ENCODE measurements at regions not wholly inside any gene's neighbourhood (a gene's known extent, or its start where the extent isn't known, plus 50 kb on each side); places are given as distances from the start of the nearest gene placed in this dataset.
"Not testable (repeated sequence)": the region's sequence is repeated elsewhere in the genome, so short reads cannot be mapped to it uniquely, and the experiment has no call there.

GRCh38 chr7:81437160-81437559, 332.7 kb downstream of the HGF start:
- H3K27me3 ChIP-seq (ENCODE audit: control insufficient read depth in 3 of 3, insufficient read depth in 3 of 3, low read length in 3 of 3); H3K4me3 ChIP-seq (ENCODE audit: low read depth in 1 of 3, low read length in 3 of 3); DNase-seq; H3K4me1 ChIP-seq (ENCODE audit: control insufficient read depth in 3 of 3, insufficient read depth in 2 of 3, low read depth in 1 of 3, low read length in 2 of 3); H3K36me3 ChIP-seq (ENCODE audit: control insufficient read depth in 3 of 3, insufficient read depth in 2 of 3, low read depth in 1 of 3, low read length in 3 of 3); H3K9me3 ChIP-seq (ENCODE audit: control insufficient read depth in 2 of 2, insufficient read depth in 1 of 2, low read depth in 1 of 2, low read length in 1 of 2); FAIRE-seq; H3K27ac ChIP-seq (ENCODE audit: low read depth in 1 of 3, low read length in 2 of 3): not testable (repeated sequence)
- WGBS, 3 donors = 96 to 98% (median 96%) methylated on average over 19 to 29 of the region's 29 CpGs

GRCh38 chr7:81433692-81434331, 336.0 kb downstream of the HGF start:
- H3K36me3 ChIP-seq (ENCODE audit: control insufficient read depth in 3 of 3, insufficient read depth in 2 of 3, low read depth in 1 of 3, low read length in 3 of 3) = no peaks in the 10 kb centered on the region
- WGBS, 3 donors = 75 to 80% (median 77%) methylated on average over 3 of the region's 3 CpGs
- DNase-seq = no peak
- FAIRE-seq = no peak
- H3K27me3 ChIP-seq (ENCODE audit: control insufficient read depth in 3 of 3, insufficient read depth in 3 of 3, low read length in 3 of 3) = no peaks in the 10 kb centered on the region
- H3K27ac ChIP-seq (ENCODE audit: low read depth in 1 of 3, low read length in 2 of 3) = no peak overlapping the region
- no peaks in the 10 kb centered on the region for H3K9me3 ChIP-seq (ENCODE audit: control insufficient read depth in 2 of 2, insufficient read depth in 1 of 2, low read depth in 1 of 2, low read length in 1 of 2)
- H3K4me1 ChIP-seq (ENCODE audit: control insufficient read depth in 3 of 3, insufficient read depth in 2 of 3, low read depth in 1 of 3, low read length in 2 of 3) = no peaks in the 10 kb centered on the region
- H3K4me3 ChIP-seq (ENCODE audit: low read depth in 1 of 3, low read length in 3 of 3) = no peak overlapping the region

GRCh38 chr7:81433206-81433605, 336.6 kb downstream of the HGF start:
- no peak for FAIRE-seq
- DNase-seq = no peak
- H3K27me3 ChIP-seq (ENCODE audit: control insufficient read depth in 3 of 3, insufficient read depth in 3 of 3, low read length in 3 of 3) = no peaks in the 10 kb centered on the region
- H3K4me1 ChIP-seq (ENCODE audit: control insufficient read depth in 3 of 3, insufficient read depth in 2 of 3, low read depth in 1 of 3, low read length in 2 of 3) = no peaks in the 10 kb centered on the region
- 79 to 93% (median 88%) methylated on average over 1 of the region's 1 CpG for WGBS, 3 donors
- no peak overlapping the region for H3K4me3 ChIP-seq (ENCODE audit: low read depth in 1 of 3, low read length in 3 of 3)
- H3K36me3 ChIP-seq (ENCODE audit: control insufficient read depth in 3 of 3, insufficient read depth in 2 of 3, low read depth in 1 of 3, low read length in 3 of 3) = no peaks in the 10 kb centered on the region
- no peaks in the 10 kb centered on the region for H3K9me3 ChIP-seq (ENCODE audit: control insufficient read depth in 2 of 2, insufficient read depth in 1 of 2, low read depth in 1 of 2, low read length in 1 of 2)
- no peak overlapping the region for H3K27ac ChIP-seq (ENCODE audit: low read depth in 1 of 3, low read length in 2 of 3)

GRCh38 chr7:81430761-81431160, 339.1 kb downstream of the HGF start:
- Histone ChIP-seq H3K36me3 (ENCODE audit: control insufficient read depth in 3 of 3, insufficient read depth in 2 of 3, low read depth in 1 of 3, low read length in 3 of 3) (no peaks in the 10 kb centered on the region), H3K27ac (ENCODE audit: low read depth in 1 of 3, low read length in 2 of 3) (no peak overlapping the region), H3K9me3 (ENCODE audit: control insufficient read depth in 2 of 2, insufficient read depth in 1 of 2, low read depth in 1 of 2, low read length in 1 of 2) (no peaks in the 10 kb centered on the region), H3K4me3 (ENCODE audit: low read depth in 1 of 3, low read length in 3 of 3) (no peak overlapping the region), H3K27me3 (ENCODE audit: control insufficient read depth in 3 of 3, insufficient read depth in 3 of 3, low read length in 3 of 3) (no peaks in the 10 kb centered on the region), H3K4me1 (ENCODE audit: control insufficient read depth in 3 of 3, insufficient read depth in 2 of 3, low read depth in 1 of 3, low read length in 2 of 3) (no peaks in the 10 kb centered on the region)
- FAIRE-seq (no peak), DNase-seq (no peak)
- WGBS, 3 donors = 64 to 89% (median 86%) methylated on average over 1 of the region's 1 CpG

GRCh38 chr7:81430150-81430549, 339.7 kb downstream of the HGF start:
- Histone ChIP-seq H3K4me3 (ENCODE audit: low read depth in 1 of 3, low read length in 3 of 3) (no peak overlapping the region), H3K27me3 (ENCODE audit: control insufficient read depth in 3 of 3, insufficient read depth in 3 of 3, low read length in 3 of 3) (no peaks in the 10 kb centered on the region), H3K4me1 (ENCODE audit: control insufficient read depth in 3 of 3, insufficient read depth in 2 of 3, low read depth in 1 of 3, low read length in 2 of 3) (no peaks in the 10 kb centered on the region), H3K27ac (ENCODE audit: low read depth in 1 of 3, low read length in 2 of 3) (no peak overlapping the region), H3K36me3 (ENCODE audit: control insufficient read depth in 3 of 3, insufficient read depth in 2 of 3, low read depth in 1 of 3, low read length in 3 of 3) (no peaks in the 10 kb centered on the region), H3K9me3 (ENCODE audit: control insufficient read depth in 2 of 2, insufficient read depth in 1 of 2, low read depth in 1 of 2, low read length in 1 of 2) (no peaks in the 10 kb centered on the region)
- DNase-seq = no peak
- no peak for FAIRE-seq
- 78 to 87% (median 79%) methylated on average over 6 of the region's 6 CpGs for WGBS, 3 donors

- Histone ChIP-seq H3K4me3 (ENCODE audit: low read depth in 1 of 3, low read length in 3 of 3) (no peak overlapping the region), H3K27me3 (ENCODE audit: control insufficient read depth in 3 of 3, insufficient read depth in 3 of 3, low read length in 3 of 3) (no peaks in the 10 kb centered on the region), H3K27ac (ENCODE audit: low read depth in 1 of 3, low read length in 2 of 3) (no peak overlapping the region), H3K36me3 (ENCODE audit: control insufficient read depth in 3 of 3, insufficient read depth in 2 of 3, low read depth in 1 of 3, low read length in 3 of 3) (no peaks in the 10 kb centered on the region), H3K4me1 (ENCODE audit: control insufficient read depth in 3 of 3, insufficient read depth in 2 of 3, low read depth in 1 of 3, low read length in 2 of 3) (no peaks in the 10 kb centered on the region), H3K9me3 (ENCODE audit: control insufficient read depth in 2 of 2, insufficient read depth in 1 of 2, low read depth in 1 of 2, low read length in 1 of 2) (no peaks in the 10 kb centered on the region)
- no peak for DNase-seq
- WGBS, 3 donors = 70 to 87% (median 71%) methylated on average over 2 of the region's 2 CpGs
- no peak for FAIRE-seq
These were observed 342.4 kb downstream of the HGF start for GRCh38 chr7:81427461-81427860.

- H3K27ac ChIP-seq (ENCODE audit: low read depth in 1 of 3, low read length in 2 of 3) = peak overlapping the region in 1 of 3 donors; percentile 80
- H3K4me1 ChIP-seq (ENCODE audit: control insufficient read depth in 3 of 3, insufficient read depth in 2 of 3, low read depth in 1 of 3, low read length in 2 of 3) = peaks cover 0 to 12% (median 0%) of the 10 kb centered on the region in 3 donors
- peak in 1 of 2 donors; percentile 78 for DNase-seq
- FAIRE-seq = no peak
- H3K36me3 ChIP-seq (ENCODE audit: control insufficient read depth in 3 of 3, insufficient read depth in 2 of 3, low read depth in 1 of 3, low read length in 3 of 3) = no peaks in the 10 kb centered on the region
- H3K9me3 ChIP-seq (ENCODE audit: control insufficient read depth in 2 of 2, insufficient read depth in 1 of 2, low read depth in 1 of 2, low read length in 1 of 2) = no peaks in the 10 kb centered on the region
- H3K27me3 ChIP-seq (ENCODE audit: control insufficient read depth in 3 of 3, insufficient read depth in 3 of 3, low read length in 3 of 3) = no peaks in the 10 kb centered on the region
- H3K4me3 ChIP-seq (ENCODE audit: low read depth in 1 of 3, low read length in 3 of 3) = no peak overlapping the region
- 87 to 91% (median 89%) methylated on average over 5 of the region's 5 CpGs for WGBS, 3 donors
These were observed 349.2 kb downstream of the HGF start for GRCh38 chr7:81420526-81421226.

GRCh38 chr7:81419731-81420130, 350.1 kb downstream of the HGF start:
- peaks cover 0 to 12% (median 0%) of the 10 kb centered on the region in 3 donors for H3K4me1 ChIP-seq (ENCODE audit: control insufficient read depth in 3 of 3, insufficient read depth in 2 of 3, low read depth in 1 of 3, low read length in 2 of 3)
- FAIRE-seq = no peak
- H3K36me3 ChIP-seq (ENCODE audit: control insufficient read depth in 3 of 3, insufficient read depth in 2 of 3, low read depth in 1 of 3, low read length in 3 of 3) = no peaks in the 10 kb centered on the region
- H3K27me3 ChIP-seq (ENCODE audit: control insufficient read depth in 3 of 3, insufficient read depth in 3 of 3, low read length in 3 of 3) = no peaks in the 10 kb centered on the region
- H3K9me3 ChIP-seq (ENCODE audit: control insufficient read depth in 2 of 2, insufficient read depth in 1 of 2, low read depth in 1 of 2, low read length in 1 of 2) = no peaks in the 10 kb centered on the region
- DNase-seq = no peak
- no peak overlapping the region for H3K4me3 ChIP-seq (ENCODE audit: low read depth in 1 of 3, low read length in 3 of 3)
- H3K27ac ChIP-seq (ENCODE audit: low read depth in 1 of 3, low read length in 2 of 3) = peak overlapping the region in 1 of 3 donors; percentile 80

GRCh38 chr7:81416659-81417058, 353.2 kb downstream of the HGF start:
- Histone ChIP-seq H3K36me3 (ENCODE audit: control insufficient read depth in 3 of 3, insufficient read depth in 2 of 3, low read depth in 1 of 3, low read length in 3 of 3) (no peaks in the 10 kb centered on the region), H3K4me1 (ENCODE audit: control insufficient read depth in 3 of 3, insufficient read depth in 2 of 3, low read depth in 1 of 3, low read length in 2 of 3) (peaks cover 0 to 12% (median 0%) of the 10 kb centered on the region in 3 donors), H3K4me3 (ENCODE audit: low read depth in 1 of 3, low read length in 3 of 3) (no peak overlapping the region), H3K27me3 (ENCODE audit: control insufficient read depth in 3 of 3, insufficient read depth in 3 of 3, low read length in 3 of 3) (no peaks in the 10 kb centered on the region), H3K27ac (ENCODE audit: low read depth in 1 of 3, low read length in 2 of 3) (no peak overlapping the region), H3K9me3 (ENCODE audit: control insufficient read depth in 2 of 2, insufficient read depth in 1 of 2, low read depth in 1 of 2, low read length in 1 of 2) (no peaks in the 10 kb centered on the region)
- no peak for FAIRE-seq
- 80 to 89% (median 84%) methylated on average over 1 of the region's 1 CpG for WGBS, 3 donors
- no peak for DNase-seq
